Progenitor cell of endocrine pancreas (in vitro differentiated cells): ENCODE measurements at regions not wholly inside any gene's neighbourhood (a gene's known extent, or its start where the extent isn't known, plus 50 kb on each side); places are given as distances from the start of the nearest gene placed in this dataset.

Experiments
- DNase-seq: peaks from one replicate; pipeline ENCODE4 v3.0.0; 2021; ENCODE audit warnings: low spot score; ENCODE audit not compliant: unreplicated experiment
- H3K27ac Mint-ChIP-seq: 2 replicates; pipeline ENCODE4 v1.8.0; 2021; ENCODE audit warnings: mild to moderate bottlenecking, moderate library complexity, mixed read lengths
- H3K27me3 Mint-ChIP-seq: 2 replicates; pipeline ENCODE4 v1.8.0; 2021; ENCODE audit warnings: mixed read lengths
- H3K36me3 Mint-ChIP-seq: 2 replicates; pipeline ENCODE4 v1.8.0; 2022; ENCODE audit warnings: mixed read lengths; ENCODE audit not compliant: insufficient read depth
- H3K4me1 Mint-ChIP-seq: 2 replicates; pipeline ENCODE4 v1.8.0; 2021; ENCODE audit warnings: low read depth, mixed read lengths
- H3K4me3 Mint-ChIP-seq: 2 replicates; pipeline ENCODE4 v1.8.0; 2021; ENCODE audit warnings: low read depth, mild to moderate bottlenecking, moderate library complexity, mixed read lengths
- H3K9me3 Mint-ChIP-seq: 2 replicates; pipeline ENCODE4 v1.8.0; 2021; ENCODE audit warnings: low read depth, mixed read lengths
- CTCF ChIP-seq: fragments of 200-600 bp; sonication (generic); IDR thresholded peaks from one replicate; pipeline ENCODE4 v1.5.0; 2021; ENCODE audit warnings: antibody characterized with exemption, mild to moderate bottlenecking; ENCODE audit not compliant: unreplicated experiment

- Mint-ChIP-seq H3K27ac (no peak overlapping the region), H3K4me1 (peaks cover 1% of the 10 kb centered on the region), H3K9me3 (no peaks in the 10 kb centered on the region), H3K36me3 (no peaks in the 10 kb centered on the region), H3K27me3 (no peaks in the 10 kb centered on the region), H3K4me3 (no peak overlapping the region)
- no peak for TF ChIP-seq CTCF
- no peak for DNase-seq
These were observed 174.7 kb upstream of the SLC24A5 start for GRCh38 chr15:47945872-47946650.

- no peak for TF ChIP-seq CTCF
- H3K4me3 Mint-ChIP-seq, result no peak overlapping the region
- peaks cover 1% of the 10 kb centered on the region for H3K4me1 Mint-ChIP-seq
- no peaks in the 10 kb centered on the region for H3K36me3 Mint-ChIP-seq
- H3K27ac Mint-ChIP-seq, result no peak overlapping the region
- no peaks in the 10 kb centered on the region for H3K9me3 Mint-ChIP-seq
- H3K27me3 Mint-ChIP-seq, result no peaks in the 10 kb centered on the region
- no peak for DNase-seq
These were observed 171.0 kb upstream of the SLC24A5 start for GRCh38 chr15:47949815-47950214.

GRCh38 chr15:47950447-47950846, 170.3 kb upstream of the SLC24A5 start:
- no peak overlapping the region for H3K4me3 Mint-ChIP-seq
- no peak for TF ChIP-seq CTCF
- no peak overlapping the region for H3K27ac Mint-ChIP-seq
- no peaks in the 10 kb centered on the region for H3K9me3 Mint-ChIP-seq
- no peaks in the 10 kb centered on the region for H3K36me3 Mint-ChIP-seq
- H3K27me3 Mint-ChIP-seq, result no peaks in the 10 kb centered on the region
- no peak for DNase-seq
- peaks cover 6% of the 10 kb centered on the region for H3K4me1 Mint-ChIP-seq

- Mint-ChIP-seq H3K27ac (no peak overlapping the region), H3K27me3 (no peaks in the 10 kb centered on the region), H3K9me3 (no peaks in the 10 kb centered on the region), H3K4me1 (peaks cover 11% of the 10 kb centered on the region), H3K4me3 (no peak overlapping the region), H3K36me3 (no peaks in the 10 kb centered on the region)
- no peak for DNase-seq
- TF ChIP-seq CTCF, result no peak
These were observed 169.0 kb upstream of the SLC24A5 start for GRCh38 chr15:47951781-47952180.

GRCh38 chr15:47954196-47954595, 166.6 kb upstream of the SLC24A5 start:
- Mint-ChIP-seq H3K9me3 (no peaks in the 10 kb centered on the region), H3K36me3 (no peaks in the 10 kb centered on the region), H3K27me3 (no peaks in the 10 kb centered on the region), H3K4me1 (peaks cover 11% of the 10 kb centered on the region), H3K27ac (no peak overlapping the region), H3K4me3 (no peak overlapping the region)
- TF ChIP-seq CTCF, result no peak
- DNase-seq, result no peak
